ENCODE measurements at regions not wholly inside any gene's neighbourhood (a gene's known extent, or its start where the extent isn't known, plus 50 kb on each side); places are given as distances from the start of the nearest gene placed in this dataset.

DNA sequence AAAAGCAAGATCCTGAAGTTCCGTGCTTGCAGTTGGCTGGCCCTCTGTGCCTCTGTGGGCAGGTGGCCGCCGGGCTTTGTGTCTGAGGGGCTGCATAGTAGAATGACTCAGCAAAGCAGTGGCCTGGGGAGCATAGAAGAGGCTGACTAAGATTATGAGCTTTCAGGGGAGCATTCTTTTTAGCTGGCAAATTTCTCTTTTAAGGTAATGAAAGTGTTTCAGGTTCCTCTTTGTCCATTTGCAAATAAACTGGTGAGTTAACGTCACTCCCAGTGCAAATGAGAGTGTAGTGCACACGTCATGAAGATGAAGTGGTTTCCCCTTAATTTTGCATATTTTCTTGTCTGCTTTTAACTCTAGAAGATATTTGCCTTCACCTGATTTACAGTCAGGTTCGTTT is 98.6 kb downstream of the BCL2L11 start:
- no peak for DNase-seq

DNA sequence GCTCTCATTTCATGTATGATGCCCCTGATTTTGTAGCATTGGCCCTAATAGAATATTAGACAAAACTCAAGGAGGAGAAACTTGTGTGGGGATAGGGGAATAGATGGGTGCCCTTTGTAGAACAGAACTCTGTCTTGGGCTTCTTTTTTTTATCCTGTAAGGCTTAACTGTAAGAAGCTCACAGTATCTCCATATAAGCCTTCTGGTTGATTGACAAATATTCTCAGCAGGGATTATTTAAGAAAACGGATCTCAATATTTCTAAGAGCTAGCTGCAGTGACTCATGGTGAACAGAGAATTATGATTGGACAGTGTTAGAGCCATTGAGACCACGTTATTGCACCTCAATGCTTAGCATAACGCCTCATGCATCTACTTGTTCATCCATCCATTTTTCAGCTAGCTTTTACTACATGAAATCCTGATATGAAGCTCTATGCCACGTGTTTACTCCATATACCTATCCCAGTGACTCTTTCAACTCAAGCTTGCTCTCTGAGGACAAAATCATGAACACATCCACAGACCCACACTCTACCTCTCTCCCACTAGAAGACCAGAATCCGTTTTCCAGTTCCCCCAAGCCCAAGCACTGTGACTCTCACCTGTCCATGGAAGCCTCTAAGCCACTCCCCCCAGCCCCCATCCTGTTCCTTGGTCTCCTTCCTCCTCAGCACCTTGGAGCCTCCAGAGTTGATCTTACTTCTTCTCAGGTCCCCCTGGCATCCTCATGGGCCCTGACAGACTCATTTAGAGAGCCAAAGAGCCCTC is 99.2 kb downstream of the BCL2L11 start:
- no peak for DNase-seq

GRCh38 chr2:111220962-111221361 is 100.2 kb downstream of the BCL2L11 start:
- DNase-seq: no peak

DNA sequence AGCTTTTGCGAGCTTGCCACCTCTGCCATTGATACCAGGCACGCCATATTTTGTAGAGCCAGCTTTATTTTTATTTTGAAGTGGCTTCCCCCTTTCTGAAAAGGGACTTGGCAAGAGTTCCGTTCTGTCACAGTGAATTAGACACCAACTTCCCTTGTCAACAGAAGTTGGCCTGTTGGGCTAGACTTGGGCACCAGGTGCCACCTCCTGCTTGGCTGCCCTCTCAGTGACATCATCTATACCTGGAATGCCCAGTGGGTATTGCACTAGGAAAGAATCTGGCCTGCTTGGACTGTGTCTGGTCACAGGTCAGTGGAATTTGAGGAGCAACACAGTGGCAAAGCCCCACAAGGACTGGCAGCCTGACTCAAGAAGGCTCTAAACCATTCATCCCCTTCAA is 101.0 kb downstream of the BCL2L11 start:
- DNase-seq: no peak

DNA sequence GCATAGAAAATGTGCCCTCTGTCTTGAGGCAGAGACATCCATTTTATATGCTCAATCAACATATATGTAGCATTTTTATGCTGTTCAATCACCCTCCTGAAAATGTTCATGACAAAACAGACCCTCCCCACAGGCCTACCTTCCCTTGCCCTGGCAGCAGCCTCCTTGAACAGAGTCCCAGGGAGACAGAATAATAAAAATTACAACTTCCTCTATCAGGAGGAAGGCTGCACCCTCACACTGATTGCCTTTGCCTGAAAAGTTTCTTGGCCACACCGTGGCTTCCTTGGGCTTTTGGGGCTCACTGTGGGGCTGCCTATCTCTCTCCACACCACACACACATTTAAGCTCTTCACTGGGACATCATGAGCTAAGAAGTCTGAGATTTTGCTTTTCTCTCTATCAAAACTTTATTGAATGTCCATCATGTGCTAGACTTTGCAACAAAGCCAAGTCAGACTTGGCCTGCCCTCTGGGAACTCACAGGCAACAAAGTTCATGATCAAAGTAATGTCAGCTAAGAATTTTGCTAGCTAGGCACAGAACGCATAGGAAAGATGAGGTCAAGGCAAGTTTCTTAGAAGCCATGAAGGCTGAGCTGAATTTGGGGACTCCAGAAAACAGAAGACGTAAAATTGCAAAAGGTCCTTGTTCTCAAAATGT is 101.6 kb downstream of the BCL2L11 start:
- no peak for DNase-seq

DNA sequence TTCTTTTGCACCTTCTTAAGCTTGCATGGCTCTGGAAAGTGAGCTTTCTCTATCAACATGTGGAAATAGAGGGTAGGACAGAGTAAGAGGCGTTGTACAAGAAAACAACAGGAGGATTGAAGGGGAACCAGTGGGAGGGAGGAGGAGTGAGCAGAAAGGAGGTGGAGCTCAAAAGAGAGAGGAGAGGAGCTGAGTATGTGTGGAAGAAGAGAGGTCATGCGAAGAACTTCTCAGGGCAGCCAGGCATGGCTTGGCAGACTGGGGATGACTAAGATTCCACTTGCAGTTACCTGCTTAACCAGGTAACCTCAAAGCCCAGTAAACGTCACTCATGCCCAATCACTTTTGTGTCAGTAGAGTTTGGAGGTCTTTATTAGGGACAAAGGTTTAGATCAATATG is 105.1 kb downstream of the BCL2L11 start:
- no peak for DNase-seq

GRCh38 chr2:111226876-111227700 is 106.4 kb downstream of the BCL2L11 start:
- no peak for DNase-seq

DNA sequence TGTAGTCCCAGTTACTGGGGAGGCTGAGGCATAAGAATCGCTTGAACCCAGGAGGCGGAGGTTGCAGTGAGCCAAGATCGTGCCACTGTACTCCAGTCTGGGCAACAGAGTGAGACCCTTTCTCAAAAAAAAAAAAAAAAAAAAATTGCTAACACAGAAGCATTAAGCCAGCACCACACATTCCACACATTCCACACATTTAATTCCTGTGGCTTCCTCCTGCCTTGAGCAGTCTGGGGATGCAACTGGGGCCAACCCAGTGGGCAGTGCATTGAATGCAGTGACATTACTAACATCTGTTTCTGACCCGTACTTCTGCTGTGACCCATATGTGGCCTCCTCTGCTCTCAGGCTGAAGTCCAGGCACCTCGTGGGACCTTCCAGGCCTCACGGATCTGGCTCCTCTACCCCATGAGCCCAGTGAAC is 107.0 kb downstream of the BCL2L11 start:
- DNase-seq: no peak

DNA sequence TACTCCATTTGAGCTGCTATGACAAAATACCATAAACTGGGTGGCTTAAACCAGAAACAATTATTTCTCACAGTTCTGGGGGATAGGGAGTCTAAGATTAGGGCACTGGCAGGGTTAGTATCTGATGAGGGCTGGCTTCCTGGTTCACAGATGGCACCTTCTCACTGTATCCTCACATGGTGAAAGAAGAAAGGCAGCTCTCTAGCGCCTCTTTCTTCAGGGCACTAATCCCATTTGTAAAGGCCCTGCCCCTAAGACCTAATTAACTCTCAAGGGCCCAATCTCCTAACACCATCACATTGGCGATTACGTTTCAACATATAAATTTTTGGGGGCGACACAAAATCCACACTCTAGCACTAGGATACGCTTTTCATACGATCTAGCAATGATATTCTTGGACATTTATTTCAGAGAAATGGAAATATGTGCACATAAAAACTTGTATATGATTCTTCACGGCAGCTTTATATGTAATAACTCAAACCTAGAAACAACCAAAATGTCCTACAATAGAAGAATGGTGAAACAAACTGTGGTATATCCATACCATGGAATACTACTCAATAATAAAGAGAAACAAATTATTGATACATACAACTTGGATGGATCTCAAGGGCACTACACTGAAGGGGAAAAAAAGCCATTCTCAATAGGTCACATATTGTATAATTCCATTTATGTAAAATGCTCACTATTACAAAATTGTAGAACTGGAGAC is 111.0 kb downstream of the BCL2L11 start:
- no peak for DNase-seq

DNA sequence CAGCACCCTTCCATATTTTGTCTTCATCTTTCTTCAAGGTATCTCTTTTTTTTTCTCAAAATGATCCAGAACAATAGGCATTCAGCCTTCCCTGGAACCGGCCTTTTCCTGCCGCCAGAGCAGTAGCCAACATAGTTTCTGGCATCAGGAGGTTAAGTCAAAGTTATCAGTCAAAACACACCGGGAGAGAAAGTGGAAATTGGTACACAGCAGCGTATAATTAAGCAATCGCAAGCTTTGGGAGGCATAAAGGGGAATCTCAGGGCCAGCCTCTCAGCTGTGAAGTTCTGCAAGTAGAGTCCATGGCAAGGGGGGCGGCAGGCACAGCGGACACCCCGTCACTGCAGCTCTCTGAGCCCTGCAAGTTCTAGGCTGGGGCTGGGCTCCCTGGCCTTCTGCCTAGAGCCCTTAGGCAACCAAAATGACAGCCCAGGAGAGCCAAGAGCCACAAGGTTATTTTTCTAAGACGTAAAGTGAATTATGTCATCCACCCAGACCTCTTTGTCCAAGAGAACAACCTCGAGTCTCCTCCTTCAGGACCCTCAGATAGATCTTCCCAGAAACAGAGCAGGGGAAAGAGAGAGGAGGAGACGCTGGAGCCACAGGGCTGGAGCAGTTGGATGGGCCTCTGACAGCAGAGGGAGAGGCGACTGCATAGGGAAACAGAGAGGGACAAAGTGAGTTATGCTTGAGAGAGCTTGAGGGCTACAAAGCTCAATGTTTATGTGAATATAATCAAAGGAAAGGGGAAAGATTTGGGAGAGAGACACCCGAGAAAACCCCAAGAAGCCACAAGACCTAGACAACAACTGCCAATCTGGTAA is 114.7 kb downstream of the BCL2L11 start:
- DNase-seq: no peak

GRCh38 chr2:111236025-111236424 is 115.3 kb downstream of the BCL2L11 start:
- no peak for DNase-seq

- no peak for DNase-seq
Observed at GRCh38 chr2:111238296-111238695, 117.6 kb downstream of the BCL2L11 start.

- DNase-seq: no peak
Observed at GRCh38 chr2:111239107-111239506, 118.4 kb downstream of the BCL2L11 start.

- no peak for DNase-seq
Observed at GRCh38 chr2:111239581-111240249, 119.0 kb downstream of the BCL2L11 start.

DNA sequence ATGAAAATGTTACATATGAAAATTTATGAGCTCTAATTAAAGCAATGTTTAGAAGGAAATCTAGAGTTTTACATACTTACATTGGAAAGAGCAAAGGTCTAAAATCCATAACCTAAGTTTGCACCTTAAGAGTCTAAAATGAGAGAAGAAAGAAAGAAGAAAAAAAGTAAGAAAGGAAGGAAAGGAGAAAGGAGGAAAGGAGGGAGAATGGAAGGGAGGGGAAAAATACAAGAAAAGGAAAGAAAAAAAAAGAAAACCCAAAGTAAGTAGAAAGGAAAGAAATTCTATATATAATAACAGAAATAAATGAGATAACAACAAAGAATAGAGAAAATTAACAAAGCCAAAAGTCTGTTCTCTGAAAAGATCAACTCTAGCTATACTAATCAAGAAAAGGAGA is 122.6 kb downstream of the BCL2L11 start:
- DNase-seq: no peak

DNA sequence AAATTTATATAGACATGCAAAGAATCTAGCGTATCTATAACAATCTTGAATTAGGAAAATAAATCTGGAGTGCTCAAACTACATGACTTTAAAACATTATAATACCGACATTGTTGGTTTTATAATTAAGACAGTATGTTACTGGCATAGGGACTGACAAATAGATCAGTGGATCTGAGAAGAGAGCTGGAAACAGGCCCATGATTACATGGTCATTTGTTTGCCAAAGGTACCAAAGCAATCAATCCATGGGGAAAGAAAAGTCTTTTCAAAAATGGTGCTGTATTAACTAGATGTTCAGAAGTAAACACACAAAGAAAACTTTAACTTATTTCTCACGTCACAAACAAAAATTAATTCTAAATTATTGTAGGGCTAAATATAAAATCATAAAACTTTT is 124.2 kb downstream of the BCL2L11 start:
- no peak for DNase-seq

GRCh38 chr2:111246620-111247061 is 125.9 kb downstream of the BCL2L11 start:
- no peak for DNase-seq

DNA sequence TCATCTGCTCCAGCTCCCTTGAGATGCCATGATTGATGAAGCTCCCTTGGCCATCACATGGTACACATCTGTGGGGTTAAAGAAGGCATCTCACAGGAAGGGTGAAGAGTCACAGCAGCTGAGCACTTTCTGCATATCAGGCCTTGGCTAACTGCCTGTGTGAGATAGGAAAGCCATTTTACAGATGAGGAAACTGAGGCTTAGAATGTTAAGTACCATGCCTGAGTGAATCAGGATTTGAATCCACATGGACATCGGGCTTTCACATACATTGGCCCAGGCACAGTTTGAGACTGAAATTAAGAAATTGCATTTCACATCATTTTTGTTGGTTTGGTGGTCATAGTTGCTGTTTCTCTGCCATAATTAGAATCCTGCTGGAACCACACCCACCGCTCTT is 126.8 kb downstream of the BCL2L11 start:
- DNase-seq: no peak

DNA sequence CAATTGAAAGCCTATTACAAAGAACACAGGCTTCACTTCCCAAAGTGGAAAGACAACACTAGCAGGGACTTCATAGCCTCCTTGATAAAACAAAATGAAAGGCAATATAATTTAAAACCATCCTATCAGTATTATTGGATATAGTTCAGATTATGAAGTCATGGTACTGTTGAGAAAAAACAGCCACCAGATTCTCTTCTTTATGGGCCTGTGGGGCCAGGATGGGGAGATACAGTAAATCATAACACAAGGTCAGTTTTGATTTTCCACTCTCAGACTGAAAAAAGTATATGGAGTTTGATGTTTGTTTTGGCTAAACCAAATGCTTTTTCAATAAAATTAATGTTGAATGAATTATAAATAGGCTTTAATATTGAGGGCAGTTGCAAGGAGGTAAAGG is 129.1 kb downstream of the BCL2L11 start:
- DNase-seq: no peak

DNA sequence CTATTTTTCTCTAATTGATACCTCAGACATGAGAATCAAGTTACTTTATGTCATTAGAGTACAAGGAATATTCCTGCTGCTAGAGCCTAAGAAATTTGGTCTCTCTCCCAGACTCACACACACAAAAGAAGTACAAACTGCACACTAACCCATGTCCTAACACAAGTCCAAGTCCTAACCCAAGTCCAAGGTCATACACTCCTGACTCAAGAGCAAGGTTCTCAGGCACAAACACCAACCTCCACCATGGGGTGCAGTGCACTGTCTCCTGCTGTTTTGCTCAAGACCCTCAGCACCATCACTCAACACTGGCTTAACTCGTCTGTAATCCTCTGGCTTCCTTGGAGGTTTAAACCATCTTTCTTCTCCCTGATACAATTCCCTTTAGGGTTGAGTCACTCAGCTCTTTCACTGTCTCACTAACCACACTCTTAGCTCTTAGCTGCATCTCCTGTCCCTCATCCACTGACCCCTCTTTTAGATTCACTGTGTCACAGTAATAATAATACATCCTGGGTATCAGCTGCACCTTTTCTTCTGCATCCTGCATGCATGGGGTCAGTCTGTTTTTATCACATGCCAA is 129.8 kb downstream of the BCL2L11 start:
- DNase-seq: no peak

- DNase-seq: no peak
Observed at GRCh38 chr2:111251711-111252110, 131.0 kb downstream of the BCL2L11 start.
